PFSK-1 (cell line): ENCODE measurements at regions not wholly inside any gene's neighbourhood (a gene's known extent, or its start where the extent isn't known, plus 50 kb on each side); places are given as distances from the start of the nearest gene placed in this dataset.

Source experiments
- FOXP2 ChIP-seq: optimal IDR thresholded peaks from 2 replicates; pipeline ENCODE3; 2011; ENCODE audit warnings: borderline replicate concordance, control low read depth, inconsistent platforms; ENCODE audit not compliant: insufficient read depth; ENCODE audit errors: extremely low read length, extremely low read depth
- POLR2AphosphoS5 ChIP-seq: IDR thresholded peaks from 2 replicates; pipeline ENCODE4 v1.6.1; 2012; ENCODE audit warnings: low read depth, mild to moderate bottlenecking, control low read depth, low read length, moderate library complexity
- SIN3A ChIP-seq: IDR thresholded peaks from 2 replicates; pipeline ENCODE4 v1.6.1; 2012; ENCODE audit warnings: mild to moderate bottlenecking, low read length, moderate library complexity, borderline replicate concordance; ENCODE audit not compliant: insufficient read depth
- TAF1 ChIP-seq: IDR thresholded peaks from 2 replicates; pipeline ENCODE4 v1.6.1; 2012; ENCODE audit warnings: low read length, control low read depth, borderline replicate concordance; ENCODE audit not compliant: insufficient read depth
- TF ChIP-seq, protein P1 (sequence below), 2 experiments: IDR thresholded peaks; 2 replicates each; pipeline versions ENCODE4 v1.6.1 to v1.8.0; 2011 to 2012; ENCODE audit warnings: low read depth in 2 of 2, low read length in 2 of 2, control low read depth in 1 of 2, inconsistent platforms in 1 of 2, mild to moderate bottlenecking in 1 of 2, moderate library complexity in 1 of 2; ENCODE audit not compliant: insufficient read depth in 1 of 2

DNA sequence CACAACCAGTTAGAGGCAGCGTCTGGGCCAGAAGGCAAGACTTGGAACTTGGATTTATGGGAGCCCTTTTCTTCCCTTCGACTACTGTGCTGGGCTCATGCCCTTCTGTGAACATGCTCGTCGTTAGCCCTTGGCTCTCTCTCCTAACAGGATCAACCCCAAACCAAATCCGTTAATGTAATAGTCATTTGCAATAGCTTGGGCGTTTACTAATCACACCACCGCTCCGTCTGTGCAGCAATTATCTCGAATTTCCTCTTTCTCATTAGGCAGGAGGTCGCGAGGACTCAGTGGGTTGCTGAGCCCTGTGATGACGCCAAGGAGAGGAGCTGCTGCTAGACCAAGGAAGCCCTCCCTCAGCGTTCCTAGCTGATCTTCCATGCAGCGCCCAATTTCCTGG, 114.7 kb downstream of the ENGASE start:
- no peak for TF ChIP-seq FOXP2
- no peak for TF ChIP-seq TAF1
- TF ChIP-seq, protein P1, sequence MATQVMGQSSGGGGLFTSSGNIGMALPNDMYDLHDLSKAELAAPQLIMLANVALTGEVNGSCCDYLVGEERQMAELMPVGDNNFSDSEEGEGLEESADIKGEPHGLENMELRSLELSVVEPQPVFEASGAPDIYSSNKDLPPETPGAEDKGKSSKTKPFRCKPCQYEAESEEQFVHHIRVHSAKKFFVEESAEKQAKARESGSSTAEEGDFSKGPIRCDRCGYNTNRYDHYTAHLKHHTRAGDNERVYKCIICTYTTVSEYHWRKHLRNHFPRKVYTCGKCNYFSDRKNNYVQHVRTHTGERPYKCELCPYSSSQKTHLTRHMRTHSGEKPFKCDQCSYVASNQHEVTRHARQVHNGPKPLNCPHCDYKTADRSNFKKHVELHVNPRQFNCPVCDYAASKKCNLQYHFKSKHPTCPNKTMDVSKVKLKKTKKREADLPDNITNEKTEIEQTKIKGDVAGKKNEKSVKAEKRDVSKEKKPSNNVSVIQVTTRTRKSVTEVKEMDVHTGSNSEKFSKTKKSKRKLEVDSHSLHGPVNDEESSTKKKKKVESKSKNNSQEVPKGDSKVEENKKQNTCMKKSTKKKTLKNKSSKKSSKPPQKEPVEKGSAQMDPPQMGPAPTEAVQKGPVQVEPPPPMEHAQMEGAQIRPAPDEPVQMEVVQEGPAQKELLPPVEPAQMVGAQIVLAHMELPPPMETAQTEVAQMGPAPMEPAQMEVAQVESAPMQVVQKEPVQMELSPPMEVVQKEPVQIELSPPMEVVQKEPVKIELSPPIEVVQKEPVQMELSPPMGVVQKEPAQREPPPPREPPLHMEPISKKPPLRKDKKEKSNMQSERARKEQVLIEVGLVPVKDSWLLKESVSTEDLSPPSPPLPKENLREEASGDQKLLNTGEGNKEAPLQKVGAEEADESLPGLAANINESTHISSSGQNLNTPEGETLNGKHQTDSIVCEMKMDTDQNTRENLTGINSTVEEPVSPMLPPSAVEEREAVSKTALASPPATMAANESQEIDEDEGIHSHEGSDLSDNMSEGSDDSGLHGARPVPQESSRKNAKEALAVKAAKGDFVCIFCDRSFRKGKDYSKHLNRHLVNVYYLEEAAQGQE (IDR thresholded peaks at IDR 0.05; ENCODE audit: insufficient read depth in 1 of 2, low read depth in 2 of 2, low read length in 2 of 2), result no peak
- no peak for TF ChIP-seq POLR2AphosphoS5

DNA sequence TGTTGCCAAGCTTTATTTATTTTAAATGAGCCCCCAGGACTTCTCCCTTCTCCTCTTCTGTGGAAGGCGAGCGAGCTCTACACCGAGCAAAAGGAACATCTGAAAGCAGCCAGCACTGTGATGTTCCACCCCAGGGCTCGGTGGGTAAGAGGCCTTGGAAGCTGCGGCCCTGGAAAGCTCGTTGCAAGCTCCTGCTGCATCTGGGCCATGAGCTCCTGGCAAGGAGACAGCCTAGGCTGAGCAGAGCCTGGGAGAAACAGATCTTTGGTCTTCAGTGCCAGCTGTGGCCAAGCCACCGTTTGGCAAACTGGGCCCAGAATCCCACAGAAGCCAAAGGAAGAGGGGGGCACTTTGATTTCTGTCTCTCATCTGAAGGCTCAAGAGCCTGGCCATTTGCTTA, 114.1 kb downstream of the ENGASE start:
- no peak for TF ChIP-seq TAF1
- TF ChIP-seq, protein P1 (IDR thresholded peaks at IDR 0.05; ENCODE audit: insufficient read depth in 1 of 2, low read depth in 2 of 2, low read length in 2 of 2), result no peak

DNA sequence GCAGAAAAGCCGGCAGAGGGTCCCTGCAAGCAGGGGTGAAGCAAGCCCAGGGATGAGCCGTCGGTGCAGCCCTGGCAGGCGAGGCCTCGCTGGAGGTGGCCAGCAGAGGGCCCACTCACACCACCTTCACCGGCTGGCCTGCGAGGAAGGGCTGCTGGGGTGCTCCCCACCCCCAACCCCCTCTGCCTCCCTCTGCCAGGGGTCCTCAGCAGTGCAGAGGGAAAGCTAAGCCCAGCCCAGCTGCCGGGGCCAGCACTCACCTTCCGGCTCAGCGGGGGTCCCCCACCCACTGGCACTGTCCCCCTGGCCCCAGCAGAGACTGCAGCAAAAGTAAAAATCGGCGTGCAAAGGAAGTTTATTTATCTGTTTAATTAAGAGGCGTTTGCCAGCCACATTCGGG, 113.4 kb downstream of the ENGASE start:
- TF ChIP-seq SIN3A, result no peak
- TF ChIP-seq FOXP2, result no peak
- TF ChIP-seq TAF1, result no peak
- no peak for TF ChIP-seq POLR2AphosphoS5
- TF ChIP-seq, protein P1 (IDR thresholded peaks at IDR 0.05; ENCODE audit: insufficient read depth in 1 of 2, low read depth in 2 of 2, low read length in 2 of 2), result no peak

DNA sequence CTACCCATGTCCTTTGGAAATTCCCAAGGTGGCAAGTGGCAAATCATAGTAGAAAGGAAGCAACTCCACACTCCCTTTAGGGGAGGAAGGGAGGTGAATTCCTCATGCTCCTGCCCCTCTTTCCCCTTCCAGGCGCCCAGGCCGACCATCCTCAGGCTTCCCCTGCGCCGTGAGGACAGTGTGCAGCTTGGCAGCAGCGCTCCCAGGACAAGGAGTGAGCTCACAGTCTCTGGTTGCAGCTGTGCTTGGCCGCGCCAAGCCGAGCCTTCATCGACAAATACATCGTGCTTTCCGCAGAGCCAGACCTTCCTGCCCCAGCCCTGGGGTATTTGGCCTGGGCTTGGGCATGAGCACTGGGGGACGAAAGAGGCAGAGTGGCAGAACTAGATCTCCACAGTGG, 112.6 kb downstream of the ENGASE start:
- TF ChIP-seq, protein P1 (IDR thresholded peaks at IDR 0.05; ENCODE audit: insufficient read depth in 1 of 2, low read depth in 2 of 2, low read length in 2 of 2), result no peak
- TF ChIP-seq FOXP2 (no peak), SIN3A (no peak), POLR2AphosphoS5 (no peak), TAF1 (no peak)

DNA sequence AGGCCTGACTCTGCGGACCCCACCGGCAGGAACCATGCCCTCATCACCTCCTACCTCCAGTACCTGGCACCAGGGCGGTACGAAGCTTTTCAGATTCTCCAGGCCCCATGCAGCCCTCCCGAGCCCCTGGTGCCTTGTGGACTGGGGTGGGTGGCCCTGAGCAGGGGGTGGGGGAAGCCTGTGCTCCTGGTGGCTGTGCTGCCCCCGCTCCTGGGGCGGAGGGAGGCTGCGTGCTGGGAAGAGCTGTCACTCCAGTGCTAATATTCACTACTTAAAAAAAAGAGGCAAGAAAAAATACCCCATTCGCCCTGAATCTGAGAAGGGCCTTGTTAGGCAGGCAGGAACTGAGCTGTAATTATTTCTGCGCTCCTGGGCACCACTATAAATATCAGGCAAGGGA, 111.8 kb downstream of the ENGASE start:
- TF ChIP-seq FOXP2 (no peak), TAF1 (no peak), SIN3A (no peak), POLR2AphosphoS5 (no peak)
- TF ChIP-seq, protein P1 (IDR thresholded peaks at IDR 0.05; ENCODE audit: insufficient read depth in 1 of 2, low read depth in 2 of 2, low read length in 2 of 2), result no peak
